IPS-15b (cell line): ENCODE measurements at regions not wholly inside any gene's neighbourhood (a gene's known extent, or its start where the extent isn't known, plus 50 kb on each side); places are given as distances from the start of the nearest gene placed in this dataset.

Experiments
- H3K27me3 ChIP-seq: one replicate; pipeline ENCODE4 v1.6.1; 2013; ENCODE audit warnings: low read length; ENCODE audit not compliant: control insufficient read depth, insufficient read depth
- H3K36me3 ChIP-seq: one replicate; pipeline ENCODE4 v1.6.1; 2013; ENCODE audit warnings: low read length; ENCODE audit not compliant: control insufficient read depth, insufficient read depth
- H3K4me1 ChIP-seq: one replicate; pipeline ENCODE4 v1.6.1; 2013; ENCODE audit warnings: mild to moderate bottlenecking, low read length; ENCODE audit not compliant: control insufficient read depth, insufficient read depth
- H3K4me3 ChIP-seq: one replicate; pipeline ENCODE4 v1.5.1; 2013; ENCODE audit warnings: low read depth, low read length
- H3K9ac ChIP-seq: one replicate; pipeline ENCODE4 v1.6.1; 2013; ENCODE audit warnings: low read depth, mild to moderate bottlenecking, low read length
- H3K9me3 ChIP-seq: one replicate; pipeline ENCODE4 v1.6.1; 2013; ENCODE audit warnings: mild to moderate bottlenecking, low read length; ENCODE audit not compliant: control insufficient read depth, insufficient read depth

- Histone ChIP-seq H3K36me3 (no peaks in the 10 kb centered on the region), H3K4me3 (no peak overlapping the region), H3K27me3 (no peaks in the 10 kb centered on the region), H3K9ac (no peak overlapping the region), H3K9me3 (no peaks in the 10 kb centered on the region), H3K4me1 (no peaks in the 10 kb centered on the region)
Observed at GRCh38 chr4:3826247-3827172, 60.3 kb downstream of the ADRA2C start.

GRCh38 chr4:3827616-3828492, 61.7 kb downstream of the ADRA2C start:
- Histone ChIP-seq H3K9ac (no peak overlapping the region), H3K36me3 (no peaks in the 10 kb centered on the region), H3K4me3 (no peak overlapping the region), H3K27me3 (no peaks in the 10 kb centered on the region), H3K9me3 (no peaks in the 10 kb centered on the region), H3K4me1 (no peaks in the 10 kb centered on the region)

- Histone ChIP-seq H3K36me3 (no peaks in the 10 kb centered on the region), H3K9ac (no peak overlapping the region), H3K27me3 (no peaks in the 10 kb centered on the region), H3K4me3 (no peak overlapping the region), H3K9me3 (no peaks in the 10 kb centered on the region), H3K4me1 (no peaks in the 10 kb centered on the region)
Observed at GRCh38 chr4:3828546-3828945, 62.4 kb downstream of the ADRA2C start.

- no peak overlapping the region for H3K9ac ChIP-seq
- H3K36me3 ChIP-seq: no peaks in the 10 kb centered on the region
- H3K27me3 ChIP-seq: no peaks in the 10 kb centered on the region
- no peaks in the 10 kb centered on the region for H3K4me1 ChIP-seq
- no peaks in the 10 kb centered on the region for H3K9me3 ChIP-seq
- no peak overlapping the region for H3K4me3 ChIP-seq
Observed at GRCh38 chr4:3829211-3829955, 63.2 kb downstream of the ADRA2C start.

GRCh38 chr4:3829956-3830773, 64.0 kb downstream of the ADRA2C start:
- Histone ChIP-seq H3K4me3 (no peak overlapping the region), H3K27me3 (no peaks in the 10 kb centered on the region), H3K9me3 (no peaks in the 10 kb centered on the region), H3K36me3 (no peaks in the 10 kb centered on the region), H3K4me1 (no peaks in the 10 kb centered on the region), H3K9ac (no peak overlapping the region)

GRCh38 chr4:3830774-3831528, 64.8 kb downstream of the ADRA2C start:
- Histone ChIP-seq H3K36me3 (no peaks in the 10 kb centered on the region), H3K9me3 (no peaks in the 10 kb centered on the region), H3K4me1 (no peaks in the 10 kb centered on the region), H3K9ac (no peak overlapping the region), H3K27me3 (no peaks in the 10 kb centered on the region), H3K4me3 (no peak overlapping the region)

GRCh38 chr4:3831529-3832150, 65.5 kb downstream of the ADRA2C start:
- Histone ChIP-seq H3K4me3 (no peak overlapping the region), H3K9ac (no peak overlapping the region), H3K27me3 (no peaks in the 10 kb centered on the region), H3K9me3 (no peaks in the 10 kb centered on the region), H3K4me1 (no peaks in the 10 kb centered on the region), H3K36me3 (no peaks in the 10 kb centered on the region)

- H3K27me3 ChIP-seq: no peaks in the 10 kb centered on the region
Observed at GRCh38 chr4:3832536-3833220, 66.5 kb downstream of the ADRA2C start.

GRCh38 chr4:3833326-3833989, 67.3 kb downstream of the ADRA2C start:
- H3K4me1 ChIP-seq: no peaks in the 10 kb centered on the region

More at GRCh38 chr4:3832536-3833220, 66.5 kb downstream of the ADRA2C start:
- no peaks in the 10 kb centered on the region for H3K9me3 ChIP-seq
- no peaks in the 10 kb centered on the region for H3K36me3 ChIP-seq
- H3K9ac ChIP-seq: no peak overlapping the region
- H3K4me1 ChIP-seq: no peaks in the 10 kb centered on the region
- no peak overlapping the region for H3K4me3 ChIP-seq

More at GRCh38 chr4:3833326-3833989, 67.3 kb downstream of the ADRA2C start:
- Histone ChIP-seq H3K4me3 (no peak overlapping the region), H3K9me3 (no peaks in the 10 kb centered on the region), H3K9ac (no peak overlapping the region), H3K27me3 (peaks cover 5% of the 10 kb centered on the region), H3K36me3 (no peaks in the 10 kb centered on the region)
